ENCODE measurements at regions not wholly inside any gene's neighbourhood (a gene's known extent, or its start where the extent isn't known, plus 50 kb on each side); places are given as distances from the start of the nearest gene placed in this dataset.

GRCh38 chr9:14547245-14548060 is 145.8 kb downstream of the ZDHHC21 start:
- TF ChIP-seq CTCF (IDR thresholded peaks at IDR 0.05; ENCODE audit: insufficient read depth, low read length) (no peak), REST (IDR thresholded peaks at IDR 0.05; ENCODE audit: insufficient replicate concordance, low read depth) (no peak), GABPA (IDR thresholded peaks at IDR 0.05; ENCODE audit: low read depth) (no peak), POLR2AphosphoS5 (IDR thresholded peaks at IDR 0.05; ENCODE audit: low read depth) (no peak)

Measured in HL-60 (cell line).